ENCODE measurements at regions not wholly inside any gene's neighbourhood (a gene's known extent, or its start where the extent isn't known, plus 50 kb on each side); places are given as distances from the start of the nearest gene placed in this dataset.

DNA sequence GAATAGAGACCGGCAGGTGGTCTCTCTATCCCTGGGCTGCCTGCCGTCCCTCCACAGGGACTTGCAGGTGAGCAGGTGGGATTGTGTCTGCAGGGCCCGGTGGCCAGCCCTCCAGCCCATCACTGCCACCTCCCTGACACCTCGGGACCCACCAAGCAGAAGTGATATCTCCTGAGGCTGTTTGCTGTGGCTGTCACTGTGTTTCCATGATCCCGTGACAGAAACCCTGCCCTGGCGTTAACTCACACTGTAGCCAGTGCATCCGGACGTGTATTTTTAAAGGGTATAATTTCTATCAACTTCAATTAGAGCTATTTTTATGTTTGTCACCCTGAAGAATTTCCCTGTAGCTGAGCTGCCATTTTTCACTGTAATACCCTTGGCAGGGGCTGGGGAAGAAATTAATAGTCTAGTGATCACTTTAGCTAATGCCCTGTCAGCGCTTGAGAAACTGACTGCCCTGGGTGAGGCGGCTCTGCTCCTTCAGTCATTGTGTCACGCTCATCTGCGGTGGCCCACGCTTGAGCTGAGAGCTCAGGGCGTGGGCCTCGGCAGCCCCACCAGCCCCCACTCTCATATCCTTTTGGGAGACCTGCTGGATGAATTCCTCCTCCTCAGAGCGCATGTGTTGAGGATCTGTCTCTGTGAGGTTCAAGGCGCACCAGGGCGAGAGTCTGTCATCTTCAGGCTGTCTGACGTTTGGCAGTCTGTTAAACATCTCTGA lies 229.9 kb upstream of the CIBAR2 start:
- TF ChIP-seq, protein P1, sequence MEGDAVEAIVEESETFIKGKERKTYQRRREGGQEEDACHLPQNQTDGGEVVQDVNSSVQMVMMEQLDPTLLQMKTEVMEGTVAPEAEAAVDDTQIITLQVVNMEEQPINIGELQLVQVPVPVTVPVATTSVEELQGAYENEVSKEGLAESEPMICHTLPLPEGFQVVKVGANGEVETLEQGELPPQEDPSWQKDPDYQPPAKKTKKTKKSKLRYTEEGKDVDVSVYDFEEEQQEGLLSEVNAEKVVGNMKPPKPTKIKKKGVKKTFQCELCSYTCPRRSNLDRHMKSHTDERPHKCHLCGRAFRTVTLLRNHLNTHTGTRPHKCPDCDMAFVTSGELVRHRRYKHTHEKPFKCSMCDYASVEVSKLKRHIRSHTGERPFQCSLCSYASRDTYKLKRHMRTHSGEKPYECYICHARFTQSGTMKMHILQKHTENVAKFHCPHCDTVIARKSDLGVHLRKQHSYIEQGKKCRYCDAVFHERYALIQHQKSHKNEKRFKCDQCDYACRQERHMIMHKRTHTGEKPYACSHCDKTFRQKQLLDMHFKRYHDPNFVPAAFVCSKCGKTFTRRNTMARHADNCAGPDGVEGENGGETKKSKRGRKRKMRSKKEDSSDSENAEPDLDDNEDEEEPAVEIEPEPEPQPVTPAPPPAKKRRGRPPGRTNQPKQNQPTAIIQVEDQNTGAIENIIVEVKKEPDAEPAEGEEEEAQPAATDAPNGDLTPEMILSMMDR (IDR thresholded peaks at IDR 0.05; ENCODE audit: insufficient read depth, low read depth, low read length): no peak
- no peak for TF ChIP-seq EZH2 (IDR thresholded peaks at IDR 0.05; ENCODE audit: insufficient read depth, low read length)
